ENCODE measurements at regions not wholly inside any gene's neighbourhood (a gene's known extent, or its start where the extent isn't known, plus 50 kb on each side); places are given as distances from the start of the nearest gene placed in this dataset.
"Not testable (repeated sequence)": the region's sequence is repeated elsewhere in the genome, so short reads cannot be mapped to it uniquely, and the experiment has no call there.

DNA sequence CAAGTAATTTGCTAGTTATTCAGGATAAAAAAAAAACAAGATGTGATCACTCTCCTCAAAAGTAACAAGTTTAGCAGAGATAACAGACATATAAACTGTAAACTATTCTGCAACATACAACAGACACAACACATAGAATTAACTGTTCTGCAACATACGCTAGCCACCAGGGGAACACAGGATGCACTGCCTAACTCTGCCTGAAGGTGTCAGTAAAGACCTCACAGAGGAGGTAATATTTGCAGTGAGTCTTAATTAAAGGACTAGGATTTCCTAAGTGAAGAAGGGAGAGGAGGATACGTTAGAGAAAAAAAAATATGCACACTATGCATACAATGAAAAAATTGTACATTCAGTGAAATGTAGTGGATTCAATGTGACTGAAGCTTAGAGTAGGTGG, 129.6 kb downstream of the NBPF8 start:
- TF ChIP-seq EZH2 (IDR thresholded peaks at IDR 0.05; ENCODE audit: borderline replicate concordance, low read depth, low read length, poor library complexity, severe bottlenecking), result not testable (repeated sequence)
- peak; percentile 23; the same call in 1 of the 2 replicates for TF ChIP-seq CTCF (conservative IDR thresholded peaks at IDR 0.05; ENCODE audit: low read depth, low read length)
